ENCODE measurements at regions not wholly inside any gene's neighbourhood (a gene's known extent, or its start where the extent isn't known, plus 50 kb on each side); places are given as distances from the start of the nearest gene placed in this dataset.
A peak's percentile ranks its signal among the peaks of the same experiment; 100 is the strongest.
"Not testable (repeated sequence)": the region's sequence is repeated elsewhere in the genome, so short reads cannot be mapped to it uniquely, and the experiment has no call there.

DNA sequence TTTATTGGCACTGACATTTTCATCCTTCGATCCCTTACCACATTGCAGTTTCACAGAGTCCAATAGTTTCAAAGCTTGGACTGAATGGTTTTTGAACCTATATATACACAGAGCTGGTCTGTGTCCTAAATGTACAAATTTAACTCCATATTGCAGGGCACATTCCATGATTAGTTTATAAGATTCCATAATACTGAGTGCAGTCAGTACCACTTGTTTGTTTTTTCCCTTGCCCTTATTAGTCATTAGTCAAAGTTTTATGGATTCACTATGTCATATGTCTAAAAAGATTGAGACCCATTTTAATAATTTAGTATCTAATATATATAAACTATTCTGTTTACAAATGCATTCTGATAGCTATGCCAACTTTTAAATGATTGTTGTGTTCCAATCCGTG lies 654.8 kb upstream of the MEF2C start:
- DNase-seq, result no peak

- DNase-seq, result no peak
Measured at GRCh38 chr5:89536020-89536419, 653.0 kb upstream of the MEF2C start.

GRCh38 chr5:89535411-89535810 lies 652.4 kb upstream of the MEF2C start:
- no peak for DNase-seq

- DNase-seq, result no peak
Measured at GRCh38 chr5:89534331-89534730, 651.3 kb upstream of the MEF2C start.

DNA sequence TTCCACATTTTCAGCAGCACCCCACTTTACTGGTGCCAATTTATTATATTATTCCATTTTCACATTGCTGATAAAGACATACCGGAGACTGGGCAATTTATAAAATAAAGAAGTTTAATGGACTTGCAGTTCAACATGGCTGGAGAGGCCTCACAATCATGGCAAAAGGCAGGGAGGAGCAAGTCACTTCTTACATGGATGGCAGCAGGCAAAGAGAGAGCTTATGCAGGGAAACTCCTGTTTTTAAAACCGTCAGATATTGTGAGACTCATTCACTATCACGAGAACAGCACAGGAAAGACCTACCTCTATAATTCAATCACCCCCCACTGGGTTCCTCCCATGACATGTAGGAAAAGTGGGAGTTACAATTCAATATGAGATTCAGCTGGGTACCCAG lies 641.8 kb upstream of the MEF2C start:
- DNase-seq, result no peak

DNA sequence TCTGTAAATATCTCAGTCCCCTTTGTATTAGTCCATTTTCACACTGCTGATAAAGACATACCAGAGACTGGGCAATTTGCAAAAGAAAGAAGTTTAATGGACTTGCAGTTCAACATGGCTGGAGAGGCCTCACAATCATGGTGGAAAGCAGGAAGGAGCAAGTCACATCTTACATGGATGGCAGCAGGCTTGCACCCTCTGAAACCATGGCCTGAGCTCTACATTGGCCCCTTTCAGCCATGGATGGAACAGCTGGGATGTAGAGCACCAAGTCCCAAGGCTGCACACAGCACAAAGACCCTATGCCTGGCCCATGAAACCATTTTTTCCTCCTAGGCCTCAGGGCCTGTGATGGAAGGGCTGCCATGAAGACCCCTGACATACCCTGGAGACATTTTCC lies 640.9 kb upstream of the MEF2C start:
- not testable (repeated sequence) for DNase-seq

DNA sequence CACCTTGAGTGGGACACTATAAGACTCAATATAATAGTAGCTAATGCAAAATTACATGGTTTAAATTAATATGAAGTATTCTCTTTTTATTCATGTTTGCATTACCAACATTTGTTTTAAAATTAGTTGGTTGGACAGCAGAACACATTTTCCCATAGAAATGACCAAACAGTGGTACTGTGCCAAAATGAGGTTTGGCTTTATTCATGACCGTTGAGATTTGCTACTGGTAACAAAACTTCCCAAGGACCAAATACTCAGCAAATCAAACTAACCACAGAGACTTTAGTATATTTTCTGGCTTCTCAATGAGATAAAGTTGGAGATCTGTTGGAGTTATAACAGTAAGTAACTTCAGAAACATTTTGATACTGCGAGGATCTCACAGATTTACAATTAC lies 637.8 kb upstream of the MEF2C start:
- no peak for DNase-seq

GRCh38 chr5:89513299-89514044 lies 630.5 kb upstream of the MEF2C start:
- DNase-seq, result no peak

GRCh38 chr5:89504051-89504450 lies 621.1 kb upstream of the MEF2C start:
- DNase-seq, result no peak

DNA sequence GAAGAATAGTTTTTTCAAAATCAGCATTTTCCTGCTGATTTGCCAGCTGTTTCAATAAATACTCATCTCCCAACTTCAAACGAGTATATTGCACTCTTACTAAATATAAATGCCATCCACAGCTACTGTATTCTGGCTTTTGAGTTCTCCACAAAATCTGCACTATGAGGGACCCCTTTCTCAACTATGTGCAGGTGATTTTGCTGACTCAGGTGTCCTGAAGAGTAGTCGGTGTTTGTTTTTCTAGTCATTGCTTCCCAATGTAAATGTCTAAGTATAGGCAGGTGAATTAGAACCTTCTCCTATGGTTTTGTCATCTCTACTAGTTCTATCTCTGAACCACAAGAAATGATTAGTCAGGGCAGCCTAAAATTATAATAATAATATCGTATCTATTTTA lies 616.8 kb upstream of the MEF2C start:
- DNase-seq, result no peak

DNA sequence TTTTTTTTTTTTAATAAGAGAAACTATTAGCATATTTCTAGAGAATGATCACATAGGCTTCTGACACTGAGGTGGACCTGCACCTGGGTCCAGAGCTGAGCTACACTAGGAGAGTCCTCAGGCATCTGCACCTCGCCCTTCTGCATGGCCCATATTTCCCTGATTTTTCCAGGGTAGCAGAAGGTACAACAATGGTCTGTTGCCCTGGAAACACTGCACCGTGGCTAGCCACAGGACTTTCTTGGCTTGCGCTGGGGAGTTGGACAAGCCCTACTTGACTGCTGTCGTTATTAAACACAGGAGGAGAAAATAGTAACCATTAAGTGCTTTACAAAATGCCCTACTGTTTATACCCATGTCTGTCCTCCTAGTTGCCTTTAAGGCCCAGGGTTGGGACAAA lies 615.7 kb upstream of the MEF2C start:
- DNase-seq, result no peak

DNA sequence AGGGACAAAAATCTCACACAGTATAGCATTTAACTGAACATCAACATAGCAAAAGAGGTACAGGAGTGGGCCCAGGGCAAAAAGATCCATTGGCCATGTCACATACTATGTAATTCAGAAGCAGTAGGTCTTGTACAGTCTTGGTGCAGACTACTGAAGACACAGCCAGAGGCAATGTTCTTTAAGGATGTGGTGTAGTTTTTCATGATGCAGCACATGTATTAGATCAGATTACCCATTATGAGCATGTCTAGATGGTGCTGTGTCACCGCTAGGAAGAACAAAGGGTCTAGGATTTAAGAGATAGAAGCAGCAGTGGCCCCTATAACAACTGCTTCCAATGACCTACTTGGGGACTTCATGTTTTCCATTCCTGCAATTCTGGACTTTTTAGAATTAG lies 610.4 kb upstream of the MEF2C start:
- DNase-seq, result no peak

- no peak for DNase-seq
Measured at GRCh38 chr5:89484962-89485361, 602.0 kb upstream of the MEF2C start.

GRCh38 chr5:89480406-89481007 lies 597.5 kb upstream of the MEF2C start:
- DNase-seq, result no peak

GRCh38 chr5:89478851-89479250 lies 595.9 kb upstream of the MEF2C start:
- DNase-seq, result no peak

DNA sequence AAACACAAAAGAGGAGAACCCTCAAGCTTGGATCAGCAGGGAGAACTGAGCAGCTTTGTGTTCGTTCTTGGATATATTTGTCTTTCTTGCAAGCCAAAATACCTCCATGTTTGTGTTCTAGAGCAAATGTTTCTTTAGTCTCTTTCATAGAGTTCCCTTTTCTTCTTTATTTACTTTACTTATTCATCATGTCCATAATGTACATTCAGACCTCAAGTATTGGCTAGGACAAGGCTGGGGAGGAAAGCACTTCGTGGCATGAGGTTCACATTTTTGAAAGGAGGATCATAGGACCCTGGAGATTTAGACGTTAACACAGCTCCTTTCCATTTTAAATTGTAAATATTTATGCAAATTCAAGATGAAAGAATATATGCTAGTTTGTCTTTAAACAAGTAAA lies 590.2 kb upstream of the MEF2C start:
- DNase-seq, result no peak

DNA sequence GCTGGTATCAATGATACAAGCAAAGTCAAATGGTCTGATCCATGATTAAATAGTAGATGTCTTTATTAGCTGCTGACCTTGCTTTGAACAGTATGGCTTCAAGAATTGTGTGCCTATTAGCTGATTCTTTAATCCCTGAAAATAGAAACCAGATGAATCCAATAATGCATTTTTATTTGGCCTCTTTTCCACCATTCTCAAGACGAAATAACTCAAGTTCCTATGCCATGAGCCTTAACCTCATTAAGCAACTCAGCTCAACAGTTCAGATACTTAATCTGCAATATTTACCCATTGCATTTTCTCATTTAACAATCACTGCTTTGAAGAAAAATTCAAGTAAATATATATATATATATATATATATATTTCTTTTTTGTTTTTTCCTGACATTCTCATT lies 588.6 kb upstream of the MEF2C start:
- no peak for DNase-seq

DNA sequence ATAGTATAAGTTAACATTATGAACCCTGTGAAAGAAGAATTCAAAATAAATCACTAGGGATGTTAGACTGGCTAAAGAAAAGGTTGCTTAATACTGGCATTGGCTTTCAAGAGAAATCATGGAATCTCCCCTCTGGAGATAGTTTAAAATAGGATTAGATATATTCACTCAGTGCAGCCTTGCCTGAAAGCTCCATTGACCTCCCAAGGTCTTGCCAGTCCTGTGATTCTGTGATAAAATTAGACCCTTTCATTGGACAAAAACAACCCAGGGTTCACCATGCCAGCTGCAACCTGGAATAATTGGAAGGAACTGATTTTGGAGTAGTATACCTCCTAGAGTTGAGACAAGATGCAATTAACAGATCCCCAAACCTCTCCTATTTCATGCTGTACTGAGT lies 588.1 kb upstream of the MEF2C start:
- no peak for DNase-seq

GRCh38 chr5:89470658-89471057 lies 587.7 kb upstream of the MEF2C start:
- no peak for DNase-seq

GRCh38 chr5:89458332-89458656 lies 575.3 kb upstream of the MEF2C start:
- peak; percentile 2 for DNase-seq

DNA sequence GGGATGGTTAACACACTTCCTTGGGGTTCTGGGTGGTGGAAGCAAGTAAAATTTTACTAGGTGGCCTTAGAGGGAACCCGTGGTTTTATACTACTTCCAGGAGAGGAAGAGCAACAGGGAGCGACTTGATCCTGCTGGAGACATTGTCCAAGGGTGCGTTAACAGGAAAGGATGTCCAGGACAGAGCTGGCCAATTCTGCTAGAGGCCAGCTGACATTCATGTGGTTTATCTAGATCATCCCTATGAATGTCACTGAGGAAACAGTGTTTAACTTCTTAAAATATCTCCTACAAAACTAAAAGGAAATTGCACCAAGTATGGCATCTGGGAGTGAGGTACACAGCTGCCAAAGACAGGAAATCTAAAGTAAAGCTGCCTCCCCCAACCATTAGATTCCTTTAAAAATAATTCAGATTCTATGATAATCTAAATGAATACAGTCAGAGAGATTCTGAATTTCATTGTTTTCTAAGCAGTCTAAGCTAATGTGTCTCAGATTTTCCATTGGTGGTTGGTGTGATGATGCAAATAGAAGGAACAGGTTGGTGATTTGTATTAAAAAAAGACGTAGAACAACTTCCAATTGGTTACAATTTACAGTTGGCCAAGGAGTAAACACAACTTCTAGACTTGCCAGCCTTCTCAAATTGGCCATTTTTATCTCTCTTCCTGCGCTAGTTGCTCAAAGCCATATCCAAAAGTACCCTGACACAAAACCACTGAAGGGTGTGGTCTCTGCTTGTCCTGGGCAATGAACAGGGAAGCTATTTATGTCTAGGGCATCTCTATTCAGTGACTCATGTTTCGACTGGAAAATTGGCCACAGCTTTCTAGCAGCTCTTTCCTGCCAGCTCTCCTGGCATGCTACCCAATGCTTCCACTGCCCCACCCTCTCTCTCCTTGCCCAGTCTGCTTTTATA lies 574.7 kb upstream of the MEF2C start:
- peak; percentile 48 for DNase-seq

DNA sequence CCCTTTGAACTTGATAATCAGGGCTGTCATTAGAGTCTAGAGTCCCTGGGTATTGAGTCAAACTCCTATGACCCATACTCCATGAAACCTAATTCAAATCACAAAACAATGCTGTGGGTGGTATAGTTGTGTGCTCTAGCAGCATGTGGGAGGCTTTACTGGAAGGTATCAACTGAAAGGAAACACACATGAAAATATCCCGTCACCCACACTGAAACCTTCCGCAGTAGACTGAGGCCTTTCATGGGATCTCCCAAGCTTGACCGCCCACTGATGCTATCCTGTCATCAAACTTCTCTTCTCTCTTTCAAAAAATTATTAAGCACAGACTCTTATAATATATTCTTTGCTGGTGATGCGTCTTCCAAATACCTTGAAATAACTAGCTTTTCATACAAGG lies 569.1 kb upstream of the MEF2C start:
- DNase-seq, result no peak

- DNase-seq, result no peak
Measured at GRCh38 chr5:89451263-89451662, 568.3 kb upstream of the MEF2C start.

DNA sequence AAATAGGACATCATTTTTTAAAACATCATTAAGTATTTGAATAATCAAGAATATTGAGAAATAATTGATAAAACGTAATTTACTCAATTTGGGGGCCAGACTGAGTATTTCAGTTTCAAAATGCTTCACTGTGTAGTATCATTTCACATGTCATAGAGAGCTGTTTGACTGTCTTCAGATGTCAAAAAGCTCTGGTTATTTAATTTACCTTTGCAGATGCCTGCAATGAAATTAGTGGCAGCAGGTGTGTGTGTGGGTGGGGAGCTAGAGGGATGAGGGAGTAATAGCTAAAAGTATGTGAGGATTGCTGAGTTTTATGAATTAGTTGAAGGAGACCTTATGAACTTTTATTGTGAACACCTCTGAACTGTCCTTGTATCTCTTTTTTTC lies 567.2 kb upstream of the MEF2C start:
- no peak for DNase-seq
